ENCODE measurements at regions not wholly inside any gene's neighbourhood (a gene's known extent, or its start where the extent isn't known, plus 50 kb on each side); places are given as distances from the start of the nearest gene placed in this dataset.

- no TSS peak for BruUV-seq (replicated peaks)
Observed at GRCh38 chr19:28399187-28399586, 813.8 kb downstream of the UQCRFS1 start.

DNA sequence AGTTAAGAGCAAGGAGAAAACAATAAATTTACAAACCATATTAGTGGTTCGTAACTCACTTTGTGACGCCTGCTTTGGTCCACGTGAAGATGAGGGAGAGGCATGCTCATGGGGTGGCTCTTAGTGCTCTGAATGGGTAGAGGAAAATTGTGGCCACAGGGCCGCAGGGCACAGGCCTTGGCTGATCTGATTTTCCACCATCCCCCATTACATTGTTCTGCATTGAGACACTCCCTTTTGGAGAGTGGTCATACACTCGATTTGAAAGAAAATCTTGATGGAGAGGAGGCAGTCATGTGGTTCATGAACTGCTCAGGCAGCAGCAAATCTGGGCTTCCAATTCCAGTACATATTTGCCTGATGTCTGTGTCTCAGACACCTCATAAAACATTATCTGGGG lies 815.2 kb downstream of the UQCRFS1 start:
- POLR2A ChIA-PET: no interaction called here

More at GRCh38 chr19:28399187-28399586, 813.8 kb downstream of the UQCRFS1 start:
- H3K4me1 Mint-ChIP-seq (ENCODE audit: insufficient read depth, unreplicated experiment): no peaks in the 10 kb centered on the region
- intact Hi-C loops (cut with micrococcal nuclease): no loop called here
- no peaks in the 10 kb centered on the region for H3K36me3 Mint-ChIP-seq (ENCODE audit: insufficient read depth, unreplicated experiment)
- ChIA-PET CTCF (no interaction called here), POLR2A (no interaction called here)
- H3K27me3 Mint-ChIP-seq (ENCODE audit: insufficient read depth, unreplicated experiment): no peaks in the 10 kb centered on the region
- DNase-seq (ENCODE audit: unreplicated experiment): no peak
- no peak for TF ChIP-seq CTCF (IDR thresholded peaks at IDR 0.05; ENCODE audit: unreplicated experiment)
- H3K4me3 Mint-ChIP-seq (ENCODE audit: unreplicated experiment): no peak overlapping the region
- H3K27ac Mint-ChIP-seq (ENCODE audit: low read depth, unreplicated experiment): no peak overlapping the region
- H3K9me3 Mint-ChIP-seq (ENCODE audit: unreplicated experiment): peaks cover 52% of the 10 kb centered on the region

DNA sequence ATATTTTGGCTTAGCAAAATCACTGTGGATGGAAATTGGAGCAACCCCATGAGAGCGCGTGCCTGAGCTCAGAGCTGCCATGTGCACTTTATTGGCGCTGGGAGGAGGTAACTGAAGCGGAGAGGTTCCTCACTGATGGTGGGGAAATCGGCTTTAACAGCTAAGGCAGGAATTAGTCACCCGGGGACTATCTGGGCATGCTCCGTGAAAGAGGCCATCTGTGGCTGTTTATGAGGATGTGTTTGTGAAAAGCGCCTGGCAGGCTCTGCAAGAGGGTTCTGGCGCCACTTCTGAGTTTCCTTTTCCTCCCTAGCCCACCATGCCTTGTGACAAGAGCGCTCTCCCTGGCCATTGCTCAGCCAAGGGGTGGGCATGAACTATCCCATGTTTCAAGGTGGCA lies 815.6 kb downstream of the UQCRFS1 start:
- Mint-ChIP-seq H3K4me3 (ENCODE audit: unreplicated experiment) (no peak overlapping the region), H3K27me3 (ENCODE audit: insufficient read depth, unreplicated experiment) (no peaks in the 10 kb centered on the region), H3K4me1 (ENCODE audit: insufficient read depth, unreplicated experiment) (no peaks in the 10 kb centered on the region), H3K9me3 (ENCODE audit: unreplicated experiment) (peaks cover 53% of the 10 kb centered on the region), H3K36me3 (ENCODE audit: insufficient read depth, unreplicated experiment) (no peaks in the 10 kb centered on the region), H3K27ac (ENCODE audit: low read depth, unreplicated experiment) (no peak overlapping the region)
- DNase-seq (ENCODE audit: unreplicated experiment): no peak
- ChIA-PET POLR2A (no interaction called here), CTCF (no interaction called here)
- BruUV-seq (replicated peaks): no TSS peak
- intact Hi-C loops (cut with micrococcal nuclease): no loop called here
- TF ChIP-seq CTCF (IDR thresholded peaks at IDR 0.05; ENCODE audit: unreplicated experiment): no peak

More for the DNA sequence above, 815.2 kb downstream of the UQCRFS1 start:
- Mint-ChIP-seq H3K36me3 (ENCODE audit: insufficient read depth, unreplicated experiment) (no peaks in the 10 kb centered on the region), H3K9me3 (ENCODE audit: unreplicated experiment) (peaks cover 53% of the 10 kb centered on the region), H3K27me3 (ENCODE audit: insufficient read depth, unreplicated experiment) (no peaks in the 10 kb centered on the region), H3K27ac (ENCODE audit: low read depth, unreplicated experiment) (no peak overlapping the region), H3K4me1 (ENCODE audit: insufficient read depth, unreplicated experiment) (no peaks in the 10 kb centered on the region), H3K4me3 (ENCODE audit: unreplicated experiment) (no peak overlapping the region)
- no peak for TF ChIP-seq CTCF (IDR thresholded peaks at IDR 0.05; ENCODE audit: unreplicated experiment)
- intact Hi-C loops (cut with micrococcal nuclease): no loop called here
- CTCF ChIA-PET: no interaction called here
- no peak for DNase-seq (ENCODE audit: unreplicated experiment)
- no TSS peak for BruUV-seq (replicated peaks)

DNA sequence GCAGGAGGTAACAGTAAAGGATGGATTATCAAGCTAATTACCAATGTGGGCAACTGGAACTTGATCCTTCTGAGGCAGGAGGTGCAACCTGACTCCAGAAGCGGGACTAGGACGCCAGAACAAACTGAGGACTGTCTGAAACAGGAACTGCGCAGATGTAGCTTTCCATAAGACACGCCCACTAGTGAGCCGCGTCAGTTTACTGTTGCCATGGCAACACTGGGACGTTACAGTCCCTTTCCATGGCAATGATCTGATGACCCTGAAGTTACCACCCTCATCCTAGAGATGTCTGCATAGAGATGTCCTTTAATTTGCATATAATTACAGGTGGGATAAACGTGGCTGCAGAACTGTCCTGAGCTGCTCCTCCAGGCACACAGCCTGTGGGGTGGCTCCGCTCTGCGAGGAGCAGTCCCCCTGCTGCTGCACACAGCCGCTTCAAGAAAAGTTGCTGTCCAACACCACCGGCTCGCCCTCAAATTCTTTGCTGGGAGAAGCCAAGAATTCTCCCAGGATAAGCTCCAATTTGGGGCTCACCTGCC lies 816.6 kb downstream of the UQCRFS1 start:
- Mint-ChIP-seq H3K27ac (ENCODE audit: low read depth, unreplicated experiment) (no peak overlapping the region), H3K9me3 (ENCODE audit: unreplicated experiment) (peaks cover 53% of the 10 kb centered on the region), H3K4me1 (ENCODE audit: insufficient read depth, unreplicated experiment) (no peaks in the 10 kb centered on the region), H3K27me3 (ENCODE audit: insufficient read depth, unreplicated experiment) (no peaks in the 10 kb centered on the region), H3K36me3 (ENCODE audit: insufficient read depth, unreplicated experiment) (no peaks in the 10 kb centered on the region), H3K4me3 (ENCODE audit: unreplicated experiment) (no peak overlapping the region)
- no peak for TF ChIP-seq CTCF (IDR thresholded peaks at IDR 0.05; ENCODE audit: unreplicated experiment)
- ChIA-PET POLR2A (no interaction called here), CTCF (no interaction called here)
- DNase-seq (ENCODE audit: unreplicated experiment): no peak
- BruUV-seq (replicated peaks): no TSS peak
- intact Hi-C loops (cut with micrococcal nuclease): no loop called here
